Epidermal melanocyte (primary cell): ENCODE measurements at regions not wholly inside any gene's neighbourhood (a gene's known extent, or its start where the extent isn't known, plus 50 kb on each side); places are given as distances from the start of the nearest gene placed in this dataset.

Experiments
- DNase-seq: peaks from one replicate; pipeline ENCODE4 v3.0.0; 2011; ENCODE audit warnings: low spot score; ENCODE audit not compliant: insufficient read length

DNA sequence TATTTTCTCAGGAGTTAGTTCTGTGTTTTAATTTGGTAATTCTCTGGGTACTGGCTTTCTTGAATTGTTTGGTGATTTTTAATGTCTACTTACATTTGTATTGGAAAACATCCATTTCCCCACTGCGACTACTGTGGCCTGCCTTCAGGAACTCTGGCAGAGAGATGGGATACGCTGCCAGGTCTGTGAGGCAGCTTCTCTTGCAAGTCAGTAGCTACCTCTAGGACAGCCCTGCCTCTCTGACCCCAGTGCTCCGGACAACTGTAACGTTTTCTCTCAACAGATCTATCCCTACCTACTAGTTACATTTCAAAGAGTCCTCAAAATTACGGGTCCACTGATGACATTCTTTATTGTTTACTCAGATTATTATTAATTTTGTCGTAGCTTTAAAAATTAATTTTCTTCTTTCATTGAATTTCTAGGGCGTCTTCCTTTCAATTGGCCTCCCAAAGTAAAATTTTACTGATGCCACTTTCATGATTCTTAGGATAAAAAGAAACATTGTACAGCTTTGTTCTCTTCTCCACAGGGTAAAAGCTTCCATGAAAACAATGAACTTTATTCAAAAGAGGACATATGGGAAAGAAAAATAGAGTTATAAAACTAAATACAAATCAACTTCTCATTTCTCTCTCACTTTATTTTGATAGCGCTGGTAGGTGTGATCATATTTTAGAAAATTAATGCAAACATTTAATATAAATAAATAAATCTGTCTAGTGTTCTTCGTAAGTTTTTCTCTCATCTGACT, 123.2 kb upstream of the GOLGA8J start:
- DNase-seq: no peak

GRCh38 chr15:29952225-29952624, 130.0 kb upstream of the TJP1 start:
- DNase-seq: no peak

GRCh38 chr15:29945943-29946596, 123.8 kb upstream of the TJP1 start:
- no peak for DNase-seq

GRCh38 chr15:29944925-29945324, 122.7 kb upstream of the TJP1 start:
- DNase-seq: no peak

- no peak for DNase-seq
Observed at GRCh38 chr15:29942548-29942947, 120.3 kb upstream of the TJP1 start.

- no peak for DNase-seq
Observed at GRCh38 chr15:29942143-29942542, 119.9 kb upstream of the TJP1 start.

GRCh38 chr15:29939404-29939803, 117.1 kb upstream of the TJP1 start:
- no peak for DNase-seq

GRCh38 chr15:29938361-29939335, 116.4 kb upstream of the TJP1 start:
- no peak for DNase-seq

- DNase-seq: no peak
Observed at GRCh38 chr15:29937956-29938355, 115.7 kb upstream of the TJP1 start.

DNA sequence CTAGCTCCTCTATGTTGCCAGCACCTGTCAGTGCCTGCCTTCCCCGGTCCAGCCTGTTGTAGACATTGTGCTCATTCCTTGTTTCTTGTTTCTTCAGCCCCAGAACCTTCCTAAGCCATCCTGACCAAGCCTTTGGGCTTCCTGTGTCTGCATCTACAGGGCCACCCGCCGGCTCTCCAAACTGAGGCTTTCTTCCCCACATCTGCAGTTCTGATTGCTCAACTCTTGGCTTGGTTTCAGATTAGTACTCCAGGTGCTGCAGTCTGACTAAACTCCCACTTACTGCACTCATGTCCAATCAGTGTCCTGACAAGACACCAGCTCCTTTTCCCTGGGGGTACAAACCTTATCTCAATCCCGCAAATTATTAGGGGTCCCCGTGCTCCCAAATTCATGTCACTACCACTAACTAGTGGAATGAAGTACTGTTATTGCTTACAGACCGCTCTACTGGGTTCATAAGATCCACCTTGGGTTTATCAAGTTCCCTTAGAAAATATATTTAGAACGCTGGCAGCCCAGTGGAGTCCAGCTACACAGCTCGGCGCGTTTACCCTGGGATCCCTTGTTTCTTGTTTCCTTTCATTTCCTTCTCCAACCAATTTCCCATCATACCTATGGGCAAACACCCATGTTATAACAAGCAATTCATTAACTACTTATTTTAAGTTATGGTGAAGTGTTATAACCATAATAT, 114.2 kb upstream of the TJP1 start:
- DNase-seq: no peak

DNA sequence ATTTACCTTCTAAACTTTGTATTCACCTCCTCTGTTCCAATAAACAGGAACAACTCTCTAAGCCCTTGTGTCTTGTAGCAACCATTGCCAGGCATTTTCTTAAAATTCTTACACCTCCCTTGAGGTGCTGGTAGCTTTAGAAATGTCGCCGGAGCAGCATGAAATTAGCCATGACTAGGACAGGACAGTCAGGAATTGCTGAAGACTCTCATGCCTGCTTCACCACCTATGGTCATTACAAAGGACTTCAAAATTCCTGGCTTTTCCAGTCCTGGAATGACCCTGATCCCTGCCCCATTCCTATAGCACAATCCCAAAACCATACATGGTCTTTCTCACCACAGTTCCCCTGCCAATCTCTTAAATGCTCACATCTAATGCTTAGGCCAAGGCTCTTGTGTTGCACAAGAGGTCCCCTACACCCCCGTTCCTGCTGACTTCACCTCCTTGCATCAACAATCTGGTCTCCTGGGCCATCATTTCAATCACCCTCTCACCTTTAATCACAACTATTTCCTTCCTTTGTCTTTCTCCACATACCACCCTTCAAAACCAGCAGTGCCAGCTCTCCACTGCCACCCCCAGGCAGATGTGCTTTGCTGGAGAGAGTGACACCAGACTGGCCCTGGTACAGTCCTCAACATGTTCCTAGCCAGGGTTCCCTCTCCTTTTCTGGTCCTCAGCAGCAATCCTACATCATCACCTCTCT, 113.2 kb upstream of the TJP1 start:
- no peak for DNase-seq

DNA sequence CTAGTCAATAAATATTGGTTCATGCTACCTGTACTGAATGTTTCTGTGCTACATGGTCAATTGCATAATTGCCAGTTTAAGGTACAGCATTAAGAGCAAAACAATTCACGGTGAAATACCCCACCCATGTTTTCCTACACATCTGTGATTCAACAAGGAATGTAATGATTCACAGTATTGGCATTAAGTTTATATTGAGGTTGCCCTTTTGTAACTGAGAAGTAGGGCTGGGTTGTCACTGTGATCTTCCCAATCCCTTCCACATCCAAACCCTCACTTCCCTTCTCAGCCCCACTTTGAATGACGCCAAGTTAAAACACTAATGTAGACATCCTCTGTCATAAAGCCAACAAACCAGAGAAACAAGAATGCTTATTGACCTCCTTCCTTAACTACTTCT, 112.0 kb upstream of the TJP1 start:
- DNase-seq: no peak

DNA sequence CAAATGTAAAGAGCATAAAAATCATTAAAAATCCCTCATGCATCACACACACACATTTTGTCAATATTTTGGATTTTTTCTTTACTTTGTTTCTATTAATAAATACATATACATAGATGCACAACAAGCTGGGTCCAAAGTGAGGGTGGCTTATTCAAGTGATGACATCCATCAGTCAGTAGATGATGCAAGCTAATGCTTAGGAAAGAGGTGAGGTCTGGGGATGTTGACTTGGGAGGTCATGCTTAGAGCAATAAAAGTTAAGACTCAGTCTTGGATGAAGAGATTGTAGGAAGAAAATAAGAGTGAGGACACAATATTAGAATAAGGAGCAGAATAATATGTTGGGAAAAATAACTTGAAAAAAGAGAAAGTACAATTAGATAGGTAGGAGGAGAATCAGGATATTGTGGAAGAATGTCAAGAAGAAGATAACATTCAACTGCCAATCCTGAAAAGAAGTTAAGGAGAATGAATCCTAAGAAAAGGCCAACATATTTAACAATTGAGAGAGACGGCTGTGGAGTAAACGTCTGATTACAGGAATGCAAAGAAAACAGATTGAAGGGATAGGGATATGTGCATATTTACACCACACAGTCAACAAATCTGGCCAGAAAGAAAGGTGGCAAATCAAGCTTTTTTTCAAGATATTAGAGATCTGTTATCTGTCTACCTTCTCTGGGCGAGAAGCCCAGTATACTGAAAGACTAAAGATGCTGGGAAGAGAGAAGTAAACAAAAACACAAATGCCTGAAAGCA, 111.0 kb upstream of the TJP1 start:
- no peak for DNase-seq

DNA sequence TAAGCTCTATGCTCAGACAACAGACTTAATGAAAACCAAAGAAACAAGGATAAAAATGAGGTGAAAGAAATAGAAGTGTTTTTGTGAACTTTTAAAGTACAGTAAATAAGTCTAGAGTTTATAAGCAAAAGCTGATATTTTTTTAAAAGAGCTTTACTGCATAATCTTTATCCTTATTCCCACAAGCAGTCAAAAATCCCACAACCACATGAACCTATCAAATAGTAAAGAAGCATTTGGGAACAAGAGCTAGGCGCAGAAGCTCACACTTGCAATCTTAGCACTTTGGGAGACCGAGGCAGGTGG, 103.8 kb upstream of the TJP1 start:
- DNase-seq: no peak

GRCh38 chr15:29925227-29926082, 103.2 kb upstream of the TJP1 start:
- peak; percentile 34 for DNase-seq

DNA sequence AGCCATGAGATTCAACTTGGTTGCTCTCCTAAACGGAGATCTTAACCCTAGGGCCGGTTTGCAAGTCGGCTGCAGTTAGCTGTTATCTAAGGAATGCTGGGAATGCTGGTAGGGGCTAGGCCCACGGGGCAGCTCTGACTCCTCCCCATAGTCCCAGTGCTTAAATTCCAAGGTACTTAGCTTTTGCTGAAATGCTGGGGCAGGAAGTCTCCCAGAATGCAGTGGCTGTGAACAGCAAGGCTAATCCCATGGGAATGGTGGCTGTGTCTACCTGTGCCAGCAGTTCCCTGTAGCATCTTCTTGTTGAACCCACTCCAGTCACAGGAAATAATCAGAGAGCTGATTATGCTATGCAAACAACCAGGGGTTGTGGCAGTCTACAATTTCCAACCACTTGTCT, 102.5 kb upstream of the TJP1 start:
- DNase-seq: no peak

- DNase-seq: no peak
Observed at GRCh38 chr15:29922191-29922590, 99.9 kb upstream of the TJP1 start.

GRCh38 chr15:29921130-29921601, 98.9 kb upstream of the TJP1 start:
- DNase-seq: no peak

GRCh38 chr15:29920515-29920914, 98.2 kb upstream of the TJP1 start:
- DNase-seq: no peak
